MM.1S (cell line): ENCODE measurements at regions not wholly inside any gene's neighbourhood (a gene's known extent, or its start where the extent isn't known, plus 50 kb on each side); places are given as distances from the start of the nearest gene placed in this dataset.

ENCODE experiments used
- EZH2 ChIP-seq: fragments of 300-600 bp; sonication (generic); optimal IDR thresholded peaks from 2 replicates; pipeline ENCODE3; 2017; ENCODE audit warnings: low read depth, mild to moderate bottlenecking, antibody characterized with exemption, low read length, mixed read lengths
- EZH2phosphoT487 ChIP-seq: fragments of 300-600 bp; sonication (generic); IDR thresholded peaks from 2 replicates; pipeline ENCODE4 v1.6.1; 2018; ENCODE audit warnings: antibody characterized with exemption, low read length
- TF ChIP-seq, protein P1 (sequence below): fragments of 300-600 bp; sonication (generic); IDR thresholded peaks from 2 replicates; pipeline ENCODE4 v1.5.1; 2016; ENCODE audit warnings: antibody characterized with exemption, low read length, mixed read lengths

DNA sequence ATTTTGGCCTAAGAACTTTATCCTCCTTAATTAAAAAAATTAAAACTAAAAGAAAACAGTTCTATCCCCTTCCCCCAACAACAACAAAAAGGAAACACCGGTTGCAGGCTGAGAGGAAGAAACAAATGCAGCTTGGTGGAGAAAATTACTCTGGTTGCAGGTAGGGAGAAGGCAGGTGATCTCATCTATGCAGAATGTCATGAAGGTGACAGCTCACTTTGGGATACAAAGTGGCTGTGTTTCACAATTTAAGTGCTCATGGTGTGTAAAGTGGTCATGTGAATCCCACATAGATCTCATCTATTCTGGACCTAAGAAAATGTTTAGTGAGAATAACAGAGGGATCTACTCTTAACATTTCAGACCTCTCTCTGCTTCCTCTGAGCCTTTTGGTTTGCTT lies 219.7 kb upstream of the PKP2 start:
- TF ChIP-seq, protein P1, sequence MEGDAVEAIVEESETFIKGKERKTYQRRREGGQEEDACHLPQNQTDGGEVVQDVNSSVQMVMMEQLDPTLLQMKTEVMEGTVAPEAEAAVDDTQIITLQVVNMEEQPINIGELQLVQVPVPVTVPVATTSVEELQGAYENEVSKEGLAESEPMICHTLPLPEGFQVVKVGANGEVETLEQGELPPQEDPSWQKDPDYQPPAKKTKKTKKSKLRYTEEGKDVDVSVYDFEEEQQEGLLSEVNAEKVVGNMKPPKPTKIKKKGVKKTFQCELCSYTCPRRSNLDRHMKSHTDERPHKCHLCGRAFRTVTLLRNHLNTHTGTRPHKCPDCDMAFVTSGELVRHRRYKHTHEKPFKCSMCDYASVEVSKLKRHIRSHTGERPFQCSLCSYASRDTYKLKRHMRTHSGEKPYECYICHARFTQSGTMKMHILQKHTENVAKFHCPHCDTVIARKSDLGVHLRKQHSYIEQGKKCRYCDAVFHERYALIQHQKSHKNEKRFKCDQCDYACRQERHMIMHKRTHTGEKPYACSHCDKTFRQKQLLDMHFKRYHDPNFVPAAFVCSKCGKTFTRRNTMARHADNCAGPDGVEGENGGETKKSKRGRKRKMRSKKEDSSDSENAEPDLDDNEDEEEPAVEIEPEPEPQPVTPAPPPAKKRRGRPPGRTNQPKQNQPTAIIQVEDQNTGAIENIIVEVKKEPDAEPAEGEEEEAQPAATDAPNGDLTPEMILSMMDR = no peak
- TF ChIP-seq EZH2 (no peak), EZH2phosphoT487 (no peak)
